Activated CD4-positive, alpha-beta T cell treated with anti-CD3 and anti-CD28 coated beads, Interleukin-2, amount 50 U/mL, for 1 hour (primary cell): ENCODE measurements at regions not wholly inside any gene's neighbourhood (a gene's known extent, or its start where the extent isn't known, plus 50 kb on each side); places are given as distances from the start of the nearest gene placed in this dataset.
"Not testable (repeated sequence)": the region's sequence is repeated elsewhere in the genome, so short reads cannot be mapped to it uniquely, and the experiment has no call there.

Experiments used
- DNase-seq: peaks from one replicate; pipeline ENCODE4 v3.0.0-alpha.2; 2020

DNA sequence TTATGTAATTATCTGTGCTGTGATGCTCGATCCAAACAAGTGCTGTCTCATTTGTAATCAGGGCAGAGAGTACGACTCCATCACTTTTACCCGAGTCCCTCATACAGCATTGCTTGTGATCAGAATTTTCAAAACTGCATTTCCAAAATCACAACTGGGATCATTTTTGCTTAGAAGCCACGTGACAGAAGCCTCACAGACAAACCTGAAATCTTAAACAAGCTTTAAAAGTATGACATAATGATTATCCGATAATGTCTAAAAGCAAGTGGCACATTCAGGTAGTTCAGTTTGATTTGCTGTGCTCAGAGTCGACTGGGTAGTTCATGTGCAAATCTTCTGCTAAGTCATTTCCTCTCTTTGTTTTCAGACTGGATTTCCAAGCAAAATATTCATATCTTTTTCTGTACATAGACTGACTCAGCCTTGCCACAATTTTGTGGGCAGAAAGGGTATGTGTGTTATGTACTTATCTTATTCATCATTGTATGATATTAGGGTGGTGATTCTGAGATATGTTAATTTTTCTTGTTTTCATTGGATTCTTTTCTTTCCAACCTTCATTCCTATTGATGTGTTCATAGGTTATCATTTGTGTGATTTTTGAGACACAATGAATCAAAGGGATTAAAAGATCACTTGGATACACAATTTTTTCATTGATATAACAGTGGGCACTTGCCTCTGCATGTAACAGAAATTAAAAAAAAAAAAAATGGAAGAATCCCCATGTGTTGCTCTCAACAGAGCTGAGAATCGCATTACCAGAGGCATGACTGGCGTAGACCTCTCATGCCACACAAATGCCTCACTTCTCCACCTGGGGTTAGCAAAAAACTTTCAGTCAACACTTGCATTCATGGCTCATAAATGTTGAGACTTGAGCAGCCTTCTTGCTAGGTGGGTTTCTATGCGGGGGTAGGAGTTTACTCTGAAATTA is 355.7 kb downstream of the LTN1 start:
- no peak for DNase-seq

DNA sequence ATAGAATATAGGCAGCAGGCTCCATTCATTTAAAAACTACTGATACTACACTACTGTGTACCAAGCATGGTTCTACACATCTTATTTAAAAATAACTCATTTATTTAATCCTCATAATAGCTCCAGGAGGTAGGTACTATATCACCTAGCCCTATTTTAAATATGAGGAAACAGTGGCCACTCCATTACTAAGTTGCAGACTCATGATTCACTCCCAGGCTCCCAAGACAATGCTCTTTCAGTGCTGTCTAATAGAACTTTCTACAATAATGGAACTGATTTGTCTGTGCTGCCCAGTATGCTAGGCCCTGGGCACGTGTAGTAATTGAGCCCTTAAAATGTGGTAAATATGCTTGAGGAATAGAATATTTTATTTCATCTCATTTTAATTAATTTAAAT is 357.1 kb downstream of the LTN1 start:
- DNase-seq: no peak

DNA sequence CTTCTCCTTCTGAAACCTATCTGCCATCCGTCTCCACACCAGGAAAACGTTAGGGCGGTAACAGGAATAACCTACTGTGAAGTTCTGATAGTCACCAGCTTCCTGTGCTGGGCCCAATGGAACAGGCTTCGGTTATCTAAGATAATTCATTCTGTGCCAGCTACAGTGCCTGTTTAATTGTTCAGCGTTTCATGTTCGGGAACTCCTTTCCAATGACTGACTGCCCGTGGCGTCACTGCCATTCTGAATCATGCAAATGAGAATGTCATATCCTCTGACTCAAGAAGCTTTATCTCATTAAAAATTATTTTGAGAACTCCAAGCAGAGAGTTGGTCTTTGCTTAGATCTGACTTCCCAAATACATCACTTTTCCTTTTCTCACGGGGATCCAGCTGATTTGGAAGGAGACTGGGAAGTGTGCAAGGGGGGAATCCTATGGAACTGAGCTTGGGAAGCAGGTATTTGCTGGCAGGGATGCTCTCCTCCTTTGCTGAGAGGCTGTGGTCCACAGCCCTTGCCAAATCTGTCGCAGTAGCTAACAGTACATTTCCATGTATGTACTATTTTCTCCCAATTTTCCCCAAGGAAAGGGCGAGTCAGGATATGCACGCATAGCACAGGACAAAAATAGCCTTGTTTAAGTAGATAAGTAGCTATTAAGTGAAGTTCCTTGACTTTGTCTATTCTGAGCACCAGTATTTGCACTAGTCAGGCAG is 358.7 kb downstream of the LTN1 start:
- no peak for DNase-seq

DNA sequence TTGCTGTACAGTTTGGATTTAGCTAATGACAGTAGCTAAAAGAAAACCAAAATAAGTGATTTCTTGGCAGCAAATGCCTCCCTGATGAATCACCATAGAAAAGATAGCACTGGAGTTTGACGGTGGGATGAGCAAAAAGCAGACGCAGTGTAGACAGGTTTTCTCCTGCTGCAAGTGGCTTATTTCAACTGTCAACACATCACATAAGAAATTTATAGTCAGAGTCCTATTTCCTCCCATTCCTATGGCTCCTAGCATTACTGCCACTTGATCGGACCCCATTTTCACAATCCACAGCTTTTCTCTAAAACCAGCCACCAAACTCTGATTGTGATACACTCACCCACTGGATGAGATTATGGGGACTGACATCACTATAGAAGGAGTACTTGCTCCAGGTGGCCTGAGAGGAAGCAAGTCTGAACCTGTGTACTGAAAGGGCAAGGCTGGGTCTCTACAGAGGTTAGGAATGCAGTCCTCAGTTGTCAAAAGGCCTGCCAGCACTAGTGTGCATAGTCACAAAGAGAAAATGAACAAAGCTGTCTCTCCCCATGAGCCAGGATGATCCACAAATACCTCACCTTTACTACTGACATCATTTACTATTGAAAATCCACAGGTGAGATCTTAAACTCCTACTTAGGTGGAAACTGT is 359.8 kb downstream of the LTN1 start:
- DNase-seq: no peak

DNA sequence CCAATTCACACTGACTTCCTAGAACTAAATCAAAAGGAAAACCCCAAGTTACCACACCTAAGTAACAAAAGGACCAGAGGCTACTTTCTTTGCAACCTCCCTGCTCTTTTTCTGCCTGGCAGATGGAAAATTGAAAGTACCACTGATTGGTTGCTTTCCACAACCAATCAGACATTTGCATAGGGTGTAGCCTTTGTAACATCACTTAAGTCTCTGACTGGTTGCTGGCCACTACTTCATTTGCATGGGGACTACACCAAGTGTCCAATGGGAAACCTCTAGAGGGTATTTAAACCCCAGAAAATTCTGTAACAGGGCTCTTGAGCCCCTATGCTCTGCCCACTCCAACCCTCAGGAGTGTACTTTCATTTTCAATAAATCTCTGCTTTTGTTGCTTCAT is 365.0 kb downstream of the LTN1 start:
- no peak for DNase-seq

DNA sequence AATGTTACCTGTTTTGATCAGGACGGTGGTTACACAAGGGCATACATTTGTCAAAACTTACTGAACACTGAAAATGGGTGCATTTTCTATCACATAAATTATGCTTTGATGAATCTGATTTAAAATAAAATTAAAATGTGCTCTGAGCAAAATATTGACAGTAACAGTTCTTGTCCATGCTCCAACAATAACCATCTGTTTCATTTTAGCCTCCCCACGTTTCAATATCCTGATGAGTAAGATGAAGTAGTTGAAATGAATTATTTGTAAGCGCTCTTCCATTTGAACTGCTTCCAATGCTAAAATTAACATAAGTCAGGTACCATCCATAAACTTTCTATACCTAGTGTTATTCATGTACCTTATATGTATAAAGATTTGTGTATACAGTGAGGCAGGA is 365.4 kb downstream of the LTN1 start:
- no peak for DNase-seq

DNA sequence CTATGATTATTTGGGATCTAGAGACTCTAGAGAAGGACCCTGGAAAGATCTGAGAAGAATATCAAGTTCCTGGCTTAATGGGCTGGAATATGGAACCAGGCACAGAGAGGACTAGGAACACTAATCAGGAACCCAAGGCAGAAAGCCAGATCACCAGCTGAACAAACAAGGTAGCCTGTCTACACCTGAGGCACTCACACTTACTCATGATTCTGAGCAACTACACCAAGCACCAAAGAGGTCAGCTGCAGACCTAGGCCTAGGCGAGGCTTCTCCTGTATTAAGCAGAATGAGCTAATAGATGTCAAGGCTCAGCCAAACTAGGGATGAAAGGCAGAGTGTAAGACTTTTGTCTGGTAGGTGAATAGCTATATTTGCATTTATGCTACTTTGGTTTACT is 368.1 kb downstream of the LTN1 start:
- no peak for DNase-seq

DNA sequence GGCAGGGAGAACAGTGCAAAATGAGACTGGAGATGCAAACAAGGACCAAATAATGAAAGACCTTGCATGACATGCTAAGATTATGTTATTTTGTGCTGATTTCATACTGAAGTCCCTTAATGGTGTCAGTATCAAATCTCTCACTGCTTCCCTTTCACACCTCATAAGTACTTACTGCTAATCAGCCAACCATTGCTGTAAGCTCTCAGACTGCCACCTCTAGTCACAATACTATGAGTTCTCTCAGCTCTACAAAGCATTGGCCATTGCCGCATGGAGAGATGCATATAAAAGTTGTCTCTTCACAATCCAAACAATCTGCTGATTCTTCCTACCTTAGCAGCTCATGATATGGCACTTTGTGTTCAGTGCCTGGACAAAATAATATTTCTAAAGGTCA is 375.4 kb downstream of the LTN1 start:
- no peak for DNase-seq

DNA sequence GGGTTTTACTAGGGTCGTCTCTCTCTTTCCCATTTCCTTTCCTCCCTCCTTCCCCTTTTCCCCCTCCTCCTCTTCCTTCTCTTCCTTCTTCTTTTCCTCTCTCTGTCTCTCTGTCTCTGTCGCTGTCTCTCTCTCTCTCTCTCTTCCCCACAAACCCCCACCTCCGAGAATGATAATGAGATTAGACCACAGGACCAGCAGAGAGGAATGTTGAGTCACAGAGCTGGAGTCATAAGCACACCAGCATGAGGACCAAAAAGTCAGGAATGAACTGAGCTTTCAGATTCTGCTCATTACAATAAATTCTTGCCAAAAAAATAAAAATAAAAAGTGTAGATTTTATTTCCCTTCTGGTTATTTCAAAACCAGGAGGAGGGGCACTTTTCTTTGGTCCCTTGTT is 377.4 kb downstream of the LTN1 start:
- DNase-seq: no peak

DNA sequence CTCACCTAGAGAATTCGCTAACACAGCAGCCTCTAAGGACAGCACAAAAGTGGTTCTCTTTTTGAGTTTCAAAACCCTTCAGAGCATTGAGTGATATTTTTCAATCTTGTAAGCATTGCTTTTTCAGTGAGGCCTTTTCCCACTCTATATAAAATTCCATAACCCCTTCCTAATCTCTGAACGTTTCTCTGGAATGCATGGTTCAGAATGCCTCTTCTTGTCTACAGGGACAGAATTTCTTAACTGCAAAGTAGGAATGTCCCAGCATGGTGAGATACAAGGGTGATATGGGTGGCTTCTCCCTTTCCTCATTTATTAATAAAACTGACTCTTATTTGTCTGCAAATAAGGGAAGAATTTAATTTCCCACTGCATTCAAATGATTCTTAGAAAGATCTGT is 377.9 kb downstream of the LTN1 start:
- DNase-seq: no peak

DNA sequence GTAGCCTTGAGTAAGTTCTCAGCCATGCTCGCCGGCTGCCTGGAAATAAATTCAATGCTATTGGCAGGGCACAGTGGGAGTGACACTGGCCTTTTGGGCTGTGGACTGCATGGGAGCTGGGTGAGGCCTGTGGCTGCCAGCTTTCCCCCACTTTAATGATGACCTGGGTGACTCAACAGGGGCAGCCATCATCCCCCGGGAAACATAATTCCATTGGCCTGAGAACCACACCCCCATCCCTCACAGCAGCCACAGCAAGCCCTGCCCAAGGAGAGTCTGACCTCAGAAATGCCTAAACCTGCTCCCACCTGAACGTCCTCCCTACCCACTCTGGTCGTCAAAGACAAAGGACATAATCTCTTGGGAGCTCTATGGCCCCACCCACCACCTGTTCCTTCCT is 384.0 kb downstream of the LTN1 start:
- DNase-seq: no peak

DNA sequence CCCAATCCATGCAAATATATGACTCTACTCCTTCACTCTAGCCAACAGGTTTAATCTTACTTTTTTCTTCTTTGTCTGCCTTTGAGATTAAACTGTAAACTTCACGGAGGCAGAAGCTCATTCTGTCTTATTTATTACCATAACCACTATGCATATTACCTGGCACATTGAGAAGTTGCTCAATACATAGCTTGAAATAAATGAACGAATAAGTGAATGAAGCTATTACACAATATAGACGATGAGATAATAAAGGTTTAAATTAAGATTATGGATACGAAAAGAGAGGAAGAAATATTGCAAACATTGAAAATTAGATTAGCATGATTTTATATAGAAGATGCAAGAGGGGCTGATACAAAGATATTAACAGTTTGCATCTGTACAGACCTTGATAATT is 385.1 kb downstream of the LTN1 start:
- no peak for DNase-seq

DNA sequence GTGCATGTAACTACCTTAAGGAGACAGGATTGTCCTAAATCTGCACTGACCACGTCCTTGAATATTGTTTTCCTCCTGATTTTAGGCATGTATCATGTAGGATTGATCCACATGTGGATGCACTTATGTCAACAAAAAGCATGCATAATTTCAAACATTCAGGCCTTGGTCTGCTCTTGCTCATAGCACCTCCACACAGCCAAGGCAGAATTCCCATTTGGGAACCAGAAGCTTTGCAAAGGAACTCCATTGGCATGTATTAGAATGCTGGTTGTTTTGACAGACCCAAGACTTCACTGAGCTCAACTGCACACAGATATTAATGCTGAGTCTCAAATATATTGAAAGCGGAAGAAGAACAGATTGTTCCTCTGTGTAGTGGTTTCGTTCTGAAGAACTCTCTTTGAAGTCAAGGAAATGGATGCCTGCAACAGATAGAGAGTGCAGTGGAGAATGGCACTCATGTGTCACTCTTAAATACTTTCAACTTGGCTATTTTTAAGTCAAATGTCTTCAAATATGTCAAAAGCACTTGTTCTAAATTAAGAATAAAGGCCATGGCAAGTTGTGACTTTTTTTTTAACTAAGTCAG is 387.6 kb downstream of the LTN1 start:
- DNase-seq: no peak

DNA sequence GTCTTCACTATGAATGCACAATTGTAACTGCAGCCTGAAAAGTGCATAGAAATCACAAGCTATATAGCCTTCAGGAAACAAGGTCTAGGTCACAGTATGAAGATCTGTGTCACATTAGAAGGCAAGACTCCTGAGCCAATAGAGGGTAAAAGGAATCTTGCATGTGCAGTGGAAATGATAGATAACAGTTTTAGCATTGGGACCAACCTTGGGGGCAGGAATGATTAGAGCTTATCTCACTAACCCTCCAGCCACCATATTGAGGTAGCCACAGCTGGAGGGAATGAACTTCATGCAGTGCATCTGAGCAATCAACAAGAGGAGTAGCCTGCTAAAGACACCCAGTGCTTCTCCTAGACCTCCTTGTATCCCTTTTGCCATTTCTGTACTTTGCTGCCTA is 390.1 kb downstream of the LTN1 start:
- DNase-seq: no peak

DNA sequence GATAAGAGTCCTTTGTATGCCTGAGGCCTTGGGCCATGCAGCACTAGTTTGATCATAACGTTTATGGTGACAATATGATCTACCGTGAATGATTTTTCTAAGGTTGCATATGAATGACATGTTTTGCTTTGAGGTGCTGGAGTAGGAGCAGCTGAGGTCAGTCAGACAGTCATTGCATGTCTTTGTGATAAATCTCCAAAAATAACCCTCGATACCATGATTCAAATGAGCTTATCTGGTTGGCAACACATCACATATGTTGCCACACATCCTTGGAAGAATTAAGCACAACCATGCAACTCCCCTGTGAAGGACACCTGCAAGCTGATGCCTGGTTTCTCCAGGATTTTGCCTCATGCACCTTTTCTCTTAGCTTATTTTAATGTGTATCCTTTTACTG is 394.5 kb downstream of the LTN1 start:
- DNase-seq: no peak

DNA sequence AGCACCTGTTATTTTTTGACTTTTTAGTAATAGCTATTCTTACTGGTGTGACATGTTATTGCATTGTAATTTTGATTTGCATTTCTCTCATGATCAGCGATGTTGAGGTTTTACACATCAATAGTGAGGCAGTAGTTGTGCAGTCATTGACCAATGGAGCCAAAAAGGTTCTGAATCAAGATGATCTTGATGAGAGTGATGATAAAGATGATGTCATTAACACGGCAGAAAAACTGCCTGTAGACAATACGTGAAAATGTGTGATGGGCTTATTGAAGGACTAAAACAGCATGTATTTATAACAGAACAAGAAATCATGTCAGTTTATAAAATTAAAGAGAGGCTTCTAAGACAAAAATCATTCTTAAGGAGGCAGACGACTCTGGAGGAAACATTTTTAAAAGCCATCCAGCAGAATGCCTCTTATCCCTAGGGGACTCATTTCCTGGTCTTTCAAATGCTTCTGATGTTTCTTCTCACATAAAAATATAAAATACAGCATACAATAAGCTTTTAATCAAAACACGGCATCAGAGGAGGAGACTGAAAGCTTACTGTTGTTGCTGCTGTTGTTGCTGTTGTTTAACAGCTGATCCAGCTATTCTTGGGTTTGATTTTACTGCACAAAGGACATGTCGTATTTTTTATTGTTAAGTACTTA is 400.3 kb downstream of the LTN1 start:
- DNase-seq: no peak

DNA sequence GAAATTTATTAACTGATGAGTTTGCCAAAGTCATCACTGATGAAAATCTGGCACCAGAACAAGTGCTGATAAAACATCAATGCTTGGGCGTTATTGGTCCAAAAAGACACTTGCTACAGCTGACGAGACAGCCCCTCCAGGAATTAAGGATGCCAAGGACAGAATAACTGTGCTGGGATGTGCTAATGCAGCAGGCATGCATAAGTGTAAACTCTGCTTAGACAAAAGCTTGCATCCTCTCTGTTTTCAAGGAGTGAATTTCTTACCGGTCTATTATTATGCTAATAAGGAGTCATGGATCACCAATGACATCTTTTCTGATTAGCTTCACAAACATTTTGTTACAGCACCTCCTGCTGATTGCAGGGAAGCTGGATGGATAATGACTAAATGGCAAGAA is 402.0 kb downstream of the LTN1 start:
- no peak for DNase-seq

DNA sequence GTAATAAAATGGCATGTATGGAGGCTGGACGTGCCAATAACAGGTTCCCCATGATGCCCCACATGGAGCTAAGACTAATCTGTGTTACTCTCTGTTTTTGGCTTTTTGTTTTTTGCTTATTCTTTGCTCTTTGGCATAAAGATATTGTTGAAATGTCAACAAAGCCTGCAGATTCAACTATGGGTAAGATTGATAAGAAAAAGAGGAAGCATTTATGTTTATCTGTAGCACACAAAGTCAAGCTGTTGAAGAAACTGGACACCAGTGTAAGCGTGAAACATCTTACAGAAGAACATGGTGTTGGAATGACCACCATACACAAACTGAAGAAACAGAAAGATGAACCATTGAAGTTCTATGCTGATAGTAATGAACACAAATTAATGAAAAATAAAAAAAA is 402.7 kb downstream of the LTN1 start:
- DNase-seq: no peak

DNA sequence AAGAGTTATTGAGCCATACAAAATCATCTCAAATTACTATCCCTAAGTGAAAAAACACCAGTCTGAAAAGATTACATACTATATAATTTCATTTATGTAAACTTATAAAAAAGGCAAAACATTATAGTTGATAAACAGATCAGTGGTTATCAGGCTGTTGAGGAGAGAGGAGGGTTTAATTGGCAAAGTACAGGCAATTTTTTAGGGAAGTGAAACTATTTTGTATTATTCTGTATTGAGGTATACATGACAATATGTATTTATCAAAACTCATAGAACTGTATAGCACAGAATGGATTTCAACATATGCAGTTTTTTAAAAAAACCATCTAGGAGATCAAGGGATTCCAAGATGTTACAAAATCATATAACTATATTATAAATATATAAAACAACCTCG is 403.7 kb downstream of the LTN1 start:
- DNase-seq: no peak

DNA sequence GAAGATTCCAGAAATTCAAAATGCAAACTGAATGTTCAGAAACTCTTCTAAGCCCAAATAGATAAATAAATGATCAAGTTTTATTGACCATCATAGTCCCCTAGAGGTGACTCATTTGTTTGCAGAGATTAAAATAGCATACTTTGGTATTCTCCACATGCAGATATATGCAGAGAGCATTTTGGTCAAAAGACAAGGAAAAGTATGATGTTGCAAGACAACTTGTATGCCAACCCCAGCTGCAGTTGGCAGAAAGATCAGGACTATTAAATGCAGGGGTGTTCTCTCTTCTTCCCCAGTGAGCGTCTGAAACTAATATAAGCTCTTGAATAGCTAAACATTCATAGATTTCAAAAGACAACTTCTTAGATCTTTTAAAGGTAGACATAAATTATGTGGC is 404.9 kb downstream of the LTN1 start:
- DNase-seq: no peak

DNA sequence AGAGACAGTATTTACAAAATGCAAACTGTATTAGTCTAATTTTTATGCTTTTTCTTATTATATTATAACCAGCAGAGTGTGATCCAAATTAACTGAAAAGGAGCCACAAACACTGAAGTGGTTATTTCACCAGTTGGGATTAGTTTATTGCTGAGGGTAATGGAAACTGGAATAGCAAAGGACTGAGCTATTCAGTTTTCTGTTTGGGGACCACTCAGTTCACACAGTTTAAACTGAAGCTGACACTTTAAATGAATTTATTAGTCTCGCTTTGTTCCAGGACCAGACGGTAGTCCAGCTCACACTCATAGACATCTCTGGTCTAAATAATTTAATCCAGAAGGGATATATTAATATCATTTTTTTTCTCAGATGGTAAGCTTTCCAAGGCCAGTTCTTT is 410.7 kb downstream of the LTN1 start:
- DNase-seq: no peak

DNA sequence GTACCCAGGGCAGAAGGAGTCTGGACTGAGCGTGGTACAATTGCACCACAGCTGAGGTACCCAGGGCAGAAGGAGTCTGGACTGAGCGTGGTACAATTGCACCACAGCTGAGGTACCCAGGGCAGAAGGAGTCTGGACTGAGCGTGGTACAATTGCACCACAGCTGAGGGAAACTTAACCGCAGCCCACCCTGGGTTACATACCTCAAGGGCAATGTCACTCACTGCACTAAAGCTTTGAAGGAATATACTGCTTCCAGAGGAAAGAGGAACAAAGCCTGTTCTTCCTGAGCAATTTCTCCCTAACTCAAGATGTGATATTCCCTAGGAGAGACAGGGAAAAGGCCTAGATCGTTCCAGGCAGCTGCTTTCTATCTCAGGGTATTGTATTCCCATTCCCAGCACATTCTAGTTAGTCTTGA is 411.4 kb downstream of the LTN1 start:
- not testable (repeated sequence) for DNase-seq

DNA sequence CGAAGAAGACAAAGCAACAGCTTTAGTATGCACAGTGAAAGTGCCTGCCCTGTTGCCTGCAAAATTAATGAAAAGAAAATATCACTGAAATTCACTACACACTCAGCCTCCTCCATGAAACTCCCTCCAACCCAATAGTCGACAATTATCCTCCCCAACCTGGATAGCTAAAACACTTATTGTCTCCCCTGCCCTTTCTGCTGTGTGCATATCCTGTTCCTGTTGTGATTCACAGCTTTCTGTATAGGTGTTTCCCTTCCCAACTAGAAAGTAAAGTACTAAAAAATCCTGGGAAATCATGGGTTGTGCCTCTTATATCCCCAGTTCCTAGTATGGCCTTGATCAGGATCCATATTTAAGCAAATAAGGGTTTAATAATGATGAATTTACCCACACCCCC is 412.1 kb downstream of the LTN1 start:
- no peak for DNase-seq
